Panc1 (cell line): ENCODE measurements at regions not wholly inside any gene's neighbourhood (a gene's known extent, or its start where the extent isn't known, plus 50 kb on each side); places are given as distances from the start of the nearest gene placed in this dataset.

ENCODE experiments used
- ATAC-seq: fragments of 200-7000 bp; cut with Tn5 transposase; 2 replicates; pipeline ENCODE4 v1.9.1; 2020; ENCODE audit warnings: mild to moderate bottlenecking, moderate library complexity
- BruUV-seq: library from RNA; stranded (reverse); fragments of 400-500 nt; replicated peaks from 2 replicates; lab custom pipeline; 2021; lab: Mats Ljungman, UMichigan
- CTCF ChIA-PET: fragments of 300-600 bp; sonication (Branson Sonifier 250); formaldehyde crosslinking; loops from one replicate; lab custom pipeline; 2022; ENCODE audit warnings: antibody characterized with exemption; lab: Charles Lee
- POLR2A ChIA-PET: fragments of 300-600 bp; sonication (Branson Sonifier 250); formaldehyde crosslinking; loops from one replicate; lab custom pipeline; 2022; ENCODE audit warnings: antibody characterized with exemption; lab: Charles Lee
- DNase-seq: peaks from one replicate; pipeline ENCODE4 v3.0.0-alpha.2; 2010; ENCODE audit warnings: low read depth, low spot score
- H3K27ac ChIP-seq: 2 replicates; pipeline ENCODE4 v1.5.1; 2011; ENCODE audit warnings: mild to moderate bottlenecking, low read length, inconsistent platforms
- H3K27me3 ChIP-seq: fragments of 200-500 bp; sonication (Bioruptor generic); 2 replicates; pipeline ENCODE4 v1.6.0; 2014; ENCODE audit warnings: low read length, inconsistent platforms; ENCODE audit not compliant: control insufficient read depth, insufficient read depth
- H3K36me3 ChIP-seq: fragments of 200-500 bp; sonication (Bioruptor generic); 2 replicates; pipeline ENCODE4 v1.5.1; 2014; ENCODE audit warnings: inconsistent platforms, mild to moderate bottlenecking, low read length, moderate library complexity; ENCODE audit not compliant: control insufficient read depth, insufficient read depth
- H3K4me1 ChIP-seq: 2 replicates; pipeline ENCODE4 v1.5.1; 2011; ENCODE audit warnings: inconsistent platforms, mild to moderate bottlenecking, low read length, moderate library complexity; ENCODE audit not compliant: control insufficient read depth, insufficient read depth
- H3K4me3 ChIP-seq, 2 experiments: 2 replicates each; pipeline ENCODE4 v1.5.1; 2011 to 2012; ENCODE audit warnings: low read depth in 2 of 2, low read length in 2 of 2, mild to moderate bottlenecking in 2 of 2, inconsistent platforms in 1 of 2, moderate library complexity in 1 of 2
- H3K9me3 ChIP-seq: fragments of 200-500 bp; sonication (Bioruptor generic); 2 replicates; pipeline ENCODE4 v1.5.1; 2014; ENCODE audit warnings: low read depth, mild to moderate bottlenecking, inconsistent platforms, low read length, moderate library complexity; ENCODE audit not compliant: control insufficient read depth, insufficient read depth
- CTCF ChIP-seq: fragments of 450-650 bp; IDR thresholded peaks from 2 replicates; pipeline ENCODE4 v1.5.1; 2017; ENCODE audit warnings: mild to moderate bottlenecking
- POLR2AphosphoS5 ChIP-seq: IDR thresholded peaks from 2 replicates; pipeline ENCODE4 v1.6.1; 2012; ENCODE audit warnings: mild to moderate bottlenecking, low read depth, low read length, moderate library complexity
- SIN3A ChIP-seq: IDR thresholded peaks from 2 replicates; pipeline ENCODE4 v1.6.1; 2012; ENCODE audit warnings: low read depth, mild to moderate bottlenecking, low read length, moderate library complexity, borderline replicate concordance; ENCODE audit not compliant: insufficient read depth
- TCF7L2 ChIP-seq: IDR thresholded peaks from 2 replicates; pipeline ENCODE4 v1.6.1; 2011; ENCODE audit warnings: mild to moderate bottlenecking, low read depth, low read length, inconsistent platforms
- in situ Hi-C: cut with HindIII; loops from 2 replicates; pipeline ENCODE4 v1.10.0; 2016; ENCODE audit warnings: low sequenced_read_pairs, low pct_unique_long_range_greater_than_20kb
- intact Hi-C: fragments of 100-400 bp; cut with micrococcal nuclease; formaldehyde crosslinking; loops from one replicate; pipeline ENCODE4 v1.10.0; 2022; ENCODE audit not compliant: unreplicated experiment
- TF ChIP-seq, protein P1 (sequence below), 2 experiments: IDR thresholded peaks; 2 replicates each; pipeline ENCODE4 v1.6.1; 2011 to 2012; ENCODE audit warnings: low read depth in 2 of 2, control low read depth in 1 of 2, low read length in 1 of 2, mild to moderate bottlenecking in 1 of 2, moderate library complexity in 1 of 2; ENCODE audit not compliant: insufficient read depth in 1 of 2

GRCh38 chr12:29858270-29858786 lies 74.6 kb upstream of the TMTC1 start:
- TF ChIP-seq POLR2AphosphoS5 (no peak), SIN3A (no peak), CTCF (no peak), TCF7L2 (no peak)
- TF ChIP-seq, protein P1, sequence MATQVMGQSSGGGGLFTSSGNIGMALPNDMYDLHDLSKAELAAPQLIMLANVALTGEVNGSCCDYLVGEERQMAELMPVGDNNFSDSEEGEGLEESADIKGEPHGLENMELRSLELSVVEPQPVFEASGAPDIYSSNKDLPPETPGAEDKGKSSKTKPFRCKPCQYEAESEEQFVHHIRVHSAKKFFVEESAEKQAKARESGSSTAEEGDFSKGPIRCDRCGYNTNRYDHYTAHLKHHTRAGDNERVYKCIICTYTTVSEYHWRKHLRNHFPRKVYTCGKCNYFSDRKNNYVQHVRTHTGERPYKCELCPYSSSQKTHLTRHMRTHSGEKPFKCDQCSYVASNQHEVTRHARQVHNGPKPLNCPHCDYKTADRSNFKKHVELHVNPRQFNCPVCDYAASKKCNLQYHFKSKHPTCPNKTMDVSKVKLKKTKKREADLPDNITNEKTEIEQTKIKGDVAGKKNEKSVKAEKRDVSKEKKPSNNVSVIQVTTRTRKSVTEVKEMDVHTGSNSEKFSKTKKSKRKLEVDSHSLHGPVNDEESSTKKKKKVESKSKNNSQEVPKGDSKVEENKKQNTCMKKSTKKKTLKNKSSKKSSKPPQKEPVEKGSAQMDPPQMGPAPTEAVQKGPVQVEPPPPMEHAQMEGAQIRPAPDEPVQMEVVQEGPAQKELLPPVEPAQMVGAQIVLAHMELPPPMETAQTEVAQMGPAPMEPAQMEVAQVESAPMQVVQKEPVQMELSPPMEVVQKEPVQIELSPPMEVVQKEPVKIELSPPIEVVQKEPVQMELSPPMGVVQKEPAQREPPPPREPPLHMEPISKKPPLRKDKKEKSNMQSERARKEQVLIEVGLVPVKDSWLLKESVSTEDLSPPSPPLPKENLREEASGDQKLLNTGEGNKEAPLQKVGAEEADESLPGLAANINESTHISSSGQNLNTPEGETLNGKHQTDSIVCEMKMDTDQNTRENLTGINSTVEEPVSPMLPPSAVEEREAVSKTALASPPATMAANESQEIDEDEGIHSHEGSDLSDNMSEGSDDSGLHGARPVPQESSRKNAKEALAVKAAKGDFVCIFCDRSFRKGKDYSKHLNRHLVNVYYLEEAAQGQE (IDR thresholded peaks at IDR 0.05; ENCODE audit: insufficient read depth in 1 of 2, low read depth in 2 of 2, low read length in 1 of 2): no peak
- BruUV-seq: no TSS peak
- ATAC-seq (no peak), DNase-seq (no peak)
- ChIA-PET CTCF (no interaction called here), POLR2A (no interaction called here)
- Histone ChIP-seq H3K4me1 (no peaks in the 10 kb centered on the region), H3K4me3 (no peak overlapping the region), H3K27ac (no peak overlapping the region), H3K36me3 (no peaks in the 10 kb centered on the region), H3K27me3 (no peaks in the 10 kb centered on the region), H3K9me3 (no peaks in the 10 kb centered on the region)
- in situ Hi-C loops (no loop called here), intact Hi-C loops (no loop called here)

GRCh38 chr12:29847246-29847645 lies 63.5 kb upstream of the TMTC1 start:
- no TSS peak for BruUV-seq
- H3K36me3 ChIP-seq: no peaks in the 10 kb centered on the region
- in situ Hi-C loops (no loop called here), intact Hi-C loops (no loop called here)
- DNase-seq (no peak), ATAC-seq (no peak)
- H3K27me3 ChIP-seq: no peaks in the 10 kb centered on the region
- ChIA-PET CTCF (no interaction called here), POLR2A (no interaction called here)
- no peaks in the 10 kb centered on the region for H3K4me1 ChIP-seq
- no peak overlapping the region for H3K4me3 ChIP-seq
- TF ChIP-seq, protein P1 (IDR thresholded peaks at IDR 0.05; ENCODE audit: insufficient read depth in 1 of 2, low read depth in 2 of 2, low read length in 1 of 2): no peak
- TF ChIP-seq CTCF (no peak), SIN3A (no peak), TCF7L2 (no peak), POLR2AphosphoS5 (no peak)
- no peak overlapping the region for H3K27ac ChIP-seq
- no peaks in the 10 kb centered on the region for H3K9me3 ChIP-seq
